WTC11 (cell line): ENCODE measurements at regions not wholly inside any gene's neighbourhood (a gene's known extent, or its start where the extent isn't known, plus 50 kb on each side); places are given as distances from the start of the nearest gene placed in this dataset.

Experiments used
- ATAC-seq: fragments of 200-7000 bp; cut with Tn5 transposase; 2 replicates; pipeline ENCODE4 v1.10.0; 2021; ENCODE audit warnings: mild to moderate bottlenecking, moderate library complexity
- CTCF ChIA-PET: fragments of 300-600 bp; sonication (Branson Sonifier 250); formaldehyde crosslinking; loops from one replicate; lab custom pipeline; 2021; ENCODE audit warnings: antibody characterized with exemption; lab: Charles Lee
- POLR2A ChIA-PET: fragments of 350-600 bp; sonication (Branson Sonifier 250); formaldehyde crosslinking; loops from one replicate; lab custom pipeline; 2021; ENCODE audit warnings: antibody characterized with exemption; lab: Charles Lee
- DNase-seq: peaks from one replicate; pipeline ENCODE4 v3.0.0; 2021; ENCODE audit warnings: low spot score
- H3K27ac Mint-ChIP-seq: 2 replicates; pipeline ENCODE4 v1.8.0; 2021; ENCODE audit warnings: mixed read lengths
- H3K27me3 Mint-ChIP-seq: 2 replicates; pipeline ENCODE4 v1.8.0; 2021; ENCODE audit warnings: low read depth, mild to moderate bottlenecking, moderate library complexity, mixed read lengths
- H3K36me3 Mint-ChIP-seq: 2 replicates; pipeline ENCODE4 v1.8.0; 2021; ENCODE audit warnings: mixed read lengths
- H3K4me1 Mint-ChIP-seq: 2 replicates; pipeline ENCODE4 v1.8.0; 2022; ENCODE audit warnings: mixed read lengths
- H3K4me3 Mint-ChIP-seq: 2 replicates; pipeline ENCODE4 v1.8.0; 2021; ENCODE audit warnings: mild to moderate bottlenecking, moderate library complexity, mixed read lengths
- H3K9me3 Mint-ChIP-seq: 2 replicates; pipeline ENCODE4 v1.8.0; 2021; ENCODE audit warnings: mixed read lengths
- CBFB ChIP-seq: sonication (generic); formaldehyde crosslinking; IDR thresholded peaks from 2 replicates; pipeline ENCODE4 v1.8.1; 2022; ENCODE audit warnings: mild to moderate bottlenecking, low read depth, missing genetic modification reagents
- CREM ChIP-seq: sonication (generic); formaldehyde crosslinking; IDR thresholded peaks from 2 replicates; pipeline ENCODE4 v1.8.1; 2022; ENCODE audit warnings: mild to moderate bottlenecking, missing genetic modification reagents, moderate library complexity
- ELF4 ChIP-seq: sonication (generic); formaldehyde crosslinking; IDR thresholded peaks from 2 replicates; pipeline ENCODE4 v1.8.1; 2022; ENCODE audit warnings: low read depth, mild to moderate bottlenecking, moderate library complexity, missing genetic modification reagents
- EMX1 ChIP-seq: fragments of 250-450 bp; sonication (Bioruptor Pico); IDR thresholded peaks from 2 replicates; pipeline ENCODE4 v1.8.0; 2021; ENCODE audit warnings: mild to moderate bottlenecking
- ESRRA ChIP-seq: sonication (generic); formaldehyde crosslinking; IDR thresholded peaks from 2 replicates; pipeline ENCODE4 v1.8.1; 2022; ENCODE audit warnings: mild to moderate bottlenecking, missing genetic modification reagents, borderline replicate concordance
- JUN ChIP-seq: sonication (generic); formaldehyde crosslinking; IDR thresholded peaks from 2 replicates; pipeline ENCODE4 v1.8.0; 2023; ENCODE audit warnings: mild to moderate bottlenecking, missing genetic modification reagents
- NFE2L1 ChIP-seq: sonication (generic); formaldehyde crosslinking; IDR thresholded peaks from 2 replicates; pipeline ENCODE4 v1.8.1; 2023; ENCODE audit warnings: missing genetic modification reagents
- RORB ChIP-seq: fragments of 250-450 bp; sonication (Bioruptor Pico); IDR thresholded peaks from 2 replicates; pipeline ENCODE4 v1.9.0; 2021; ENCODE audit warnings: mild to moderate bottlenecking
- SMAD3 ChIP-seq: sonication (generic); formaldehyde crosslinking; IDR thresholded peaks from 2 replicates; pipeline ENCODE4 v1.8.0; 2022; ENCODE audit warnings: missing genetic modification reagents, mild to moderate bottlenecking, borderline replicate concordance
- SOX15 ChIP-seq: fragments of 250-450 bp; sonication (Bioruptor Pico); IDR thresholded peaks from 2 replicates; pipeline ENCODE4 v1.9.0; 2021; ENCODE audit warnings: mild to moderate bottlenecking
- ZNF416 ChIP-seq: fragments of 250-450 bp; sonication (Bioruptor Pico); IDR thresholded peaks from 2 replicates; pipeline ENCODE4 v1.9.0; 2021; ENCODE audit warnings: mild to moderate bottlenecking, inconsistent platforms
- ZNF671 ChIP-seq: fragments of 250-450 bp; sonication (Bioruptor Pico); IDR thresholded peaks from 2 replicates; pipeline ENCODE4 v1.8.0; 2021; ENCODE audit warnings: mild to moderate bottlenecking
- TF ChIP-seq, protein P1 (sequence below): sonication (generic); formaldehyde crosslinking; IDR thresholded peaks from 2 replicates; pipeline ENCODE4 v1.8.0; 2022; ENCODE audit warnings: mild to moderate bottlenecking, missing genetic modification reagents
- TF ChIP-seq, protein P2 (sequence below): sonication (generic); formaldehyde crosslinking; IDR thresholded peaks from 2 replicates; pipeline ENCODE4 v1.8.1; 2022; ENCODE audit warnings: mild to moderate bottlenecking, missing genetic modification reagents, moderate library complexity, borderline replicate concordance
- TF ChIP-seq, protein P3 (sequence below): sonication (generic); formaldehyde crosslinking; conservative IDR thresholded peaks from 2 replicates; pipeline ENCODE4 v1.8.1; 2023; ENCODE audit warnings: mild to moderate bottlenecking, low read depth, missing genetic modification reagents, moderate library complexity
- TF ChIP-seq, protein P4 (sequence below): fragments of 250-450 bp; sonication (Bioruptor Pico); IDR thresholded peaks from 2 replicates; pipeline ENCODE4 v1.8.0; 2021; ENCODE audit warnings: mild to moderate bottlenecking
- TF ChIP-seq, protein P5 (sequence below): sonication (generic); formaldehyde crosslinking; IDR thresholded peaks from 2 replicates; pipeline ENCODE4 v1.8.1; 2022; ENCODE audit warnings: mild to moderate bottlenecking, moderate library complexity, missing genetic modification reagents
- TF ChIP-seq, protein P6 (sequence below): sonication (generic); formaldehyde crosslinking; IDR thresholded peaks from 2 replicates; pipeline ENCODE4 v1.8.1; 2023; ENCODE audit warnings: mild to moderate bottlenecking, missing genetic modification reagents, moderate library complexity
- TF ChIP-seq, protein P7 (sequence below): fragments of 250-450 bp; sonication (Bioruptor Pico); IDR thresholded peaks from 2 replicates; pipeline ENCODE4 v1.9.0; 2021; ENCODE audit warnings: mild to moderate bottlenecking, borderline replicate concordance

DNA sequence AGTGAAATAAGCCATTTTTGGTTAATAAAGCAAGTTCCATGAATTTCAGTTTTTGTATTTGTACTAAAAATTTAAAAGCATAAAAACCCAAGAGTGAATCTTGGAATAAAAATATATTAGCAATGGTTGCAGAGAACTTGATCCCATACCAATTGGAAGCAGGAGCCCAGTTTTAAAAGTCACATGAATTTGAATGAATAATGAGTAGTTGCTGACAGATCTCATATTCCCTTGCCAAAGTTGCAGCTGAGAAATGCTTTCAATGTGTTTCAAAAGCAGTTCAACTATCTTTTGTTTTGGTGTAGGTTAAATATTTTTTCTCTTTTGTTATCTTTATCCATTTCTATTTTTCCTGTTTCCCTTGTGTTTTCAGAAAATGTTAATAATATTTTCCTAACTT is 818.6 kb downstream of the CDH18 start:
- ChIA-PET CTCF (no interaction called here), POLR2A (no interaction called here)
- Mint-ChIP-seq H3K4me3 (no peak overlapping the region), H3K27me3 (no peaks in the 10 kb centered on the region), H3K36me3 (no peaks in the 10 kb centered on the region), H3K9me3 (no peaks in the 10 kb centered on the region), H3K4me1 (no peaks in the 10 kb centered on the region), H3K27ac (no peak overlapping the region)
- DNase-seq: no peak
- no peak for ATAC-seq
- TF ChIP-seq, protein P1, sequence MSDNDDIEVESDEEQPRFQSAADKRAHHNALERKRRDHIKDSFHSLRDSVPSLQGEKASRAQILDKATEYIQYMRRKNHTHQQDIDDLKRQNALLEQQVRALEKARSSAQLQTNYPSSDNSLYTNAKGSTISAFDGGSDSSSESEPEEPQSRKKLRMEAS (CRISPR knock-in tag): no peak
- no peak for TF ChIP-seq NFE2L1
- TF ChIP-seq ELF4 (CRISPR knock-in tag): no peak
- TF ChIP-seq CBFB (CRISPR knock-in tag): no peak
- no peak for TF ChIP-seq ESRRA (CRISPR knock-in tag)
- TF ChIP-seq ZNF671 (CRISPR knock-in tag): no peak
- no peak for TF ChIP-seq JUN
- TF ChIP-seq, protein P2, sequence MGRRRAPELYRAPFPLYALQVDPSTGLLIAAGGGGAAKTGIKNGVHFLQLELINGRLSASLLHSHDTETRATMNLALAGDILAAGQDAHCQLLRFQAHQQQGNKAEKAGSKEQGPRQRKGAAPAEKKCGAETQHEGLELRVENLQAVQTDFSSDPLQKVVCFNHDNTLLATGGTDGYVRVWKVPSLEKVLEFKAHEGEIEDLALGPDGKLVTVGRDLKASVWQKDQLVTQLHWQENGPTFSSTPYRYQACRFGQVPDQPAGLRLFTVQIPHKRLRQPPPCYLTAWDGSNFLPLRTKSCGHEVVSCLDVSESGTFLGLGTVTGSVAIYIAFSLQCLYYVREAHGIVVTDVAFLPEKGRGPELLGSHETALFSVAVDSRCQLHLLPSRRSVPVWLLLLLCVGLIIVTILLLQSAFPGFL (CRISPR knock-in tag): no peak
- TF ChIP-seq, protein P3, sequence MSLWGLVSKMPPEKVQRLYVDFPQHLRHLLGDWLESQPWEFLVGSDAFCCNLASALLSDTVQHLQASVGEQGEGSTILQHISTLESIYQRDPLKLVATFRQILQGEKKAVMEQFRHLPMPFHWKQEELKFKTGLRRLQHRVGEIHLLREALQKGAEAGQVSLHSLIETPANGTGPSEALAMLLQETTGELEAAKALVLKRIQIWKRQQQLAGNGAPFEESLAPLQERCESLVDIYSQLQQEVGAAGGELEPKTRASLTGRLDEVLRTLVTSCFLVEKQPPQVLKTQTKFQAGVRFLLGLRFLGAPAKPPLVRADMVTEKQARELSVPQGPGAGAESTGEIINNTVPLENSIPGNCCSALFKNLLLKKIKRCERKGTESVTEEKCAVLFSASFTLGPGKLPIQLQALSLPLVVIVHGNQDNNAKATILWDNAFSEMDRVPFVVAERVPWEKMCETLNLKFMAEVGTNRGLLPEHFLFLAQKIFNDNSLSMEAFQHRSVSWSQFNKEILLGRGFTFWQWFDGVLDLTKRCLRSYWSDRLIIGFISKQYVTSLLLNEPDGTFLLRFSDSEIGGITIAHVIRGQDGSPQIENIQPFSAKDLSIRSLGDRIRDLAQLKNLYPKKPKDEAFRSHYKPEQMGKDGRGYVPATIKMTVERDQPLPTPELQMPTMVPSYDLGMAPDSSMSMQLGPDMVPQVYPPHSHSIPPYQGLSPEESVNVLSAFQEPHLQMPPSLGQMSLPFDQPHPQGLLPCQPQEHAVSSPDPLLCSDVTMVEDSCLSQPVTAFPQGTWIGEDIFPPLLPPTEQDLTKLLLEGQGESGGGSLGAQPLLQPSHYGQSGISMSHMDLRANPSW (CRISPR knock-in tag): no peak
- TF ChIP-seq, protein P4, sequence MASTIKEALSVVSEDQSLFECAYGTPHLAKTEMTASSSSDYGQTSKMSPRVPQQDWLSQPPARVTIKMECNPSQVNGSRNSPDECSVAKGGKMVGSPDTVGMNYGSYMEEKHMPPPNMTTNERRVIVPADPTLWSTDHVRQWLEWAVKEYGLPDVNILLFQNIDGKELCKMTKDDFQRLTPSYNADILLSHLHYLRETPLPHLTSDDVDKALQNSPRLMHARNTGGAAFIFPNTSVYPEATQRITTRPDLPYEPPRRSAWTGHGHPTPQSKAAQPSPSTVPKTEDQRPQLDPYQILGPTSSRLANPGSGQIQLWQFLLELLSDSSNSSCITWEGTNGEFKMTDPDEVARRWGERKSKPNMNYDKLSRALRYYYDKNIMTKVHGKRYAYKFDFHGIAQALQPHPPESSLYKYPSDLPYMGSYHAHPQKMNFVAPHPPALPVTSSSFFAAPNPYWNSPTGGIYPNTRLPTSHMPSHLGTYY: no peak
- TF ChIP-seq ZNF416: no peak
- TF ChIP-seq SOX15: no peak
- no peak for TF ChIP-seq RORB
- TF ChIP-seq, protein P5, sequence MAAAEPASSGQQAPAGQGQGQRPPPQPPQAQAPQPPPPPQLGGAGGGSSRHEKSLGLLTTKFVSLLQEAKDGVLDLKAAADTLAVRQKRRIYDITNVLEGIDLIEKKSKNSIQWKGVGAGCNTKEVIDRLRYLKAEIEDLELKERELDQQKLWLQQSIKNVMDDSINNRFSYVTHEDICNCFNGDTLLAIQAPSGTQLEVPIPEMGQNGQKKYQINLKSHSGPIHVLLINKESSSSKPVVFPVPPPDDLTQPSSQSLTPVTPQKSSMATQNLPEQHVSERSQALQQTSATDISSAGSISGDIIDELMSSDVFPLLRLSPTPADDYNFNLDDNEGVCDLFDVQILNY (CRISPR knock-in tag): no peak
- TF ChIP-seq EMX1 (CRISPR knock-in tag): no peak
- TF ChIP-seq SMAD3 (CRISPR knock-in tag): no peak
- no peak for TF ChIP-seq CREM (CRISPR knock-in tag)
- TF ChIP-seq, protein P6, sequence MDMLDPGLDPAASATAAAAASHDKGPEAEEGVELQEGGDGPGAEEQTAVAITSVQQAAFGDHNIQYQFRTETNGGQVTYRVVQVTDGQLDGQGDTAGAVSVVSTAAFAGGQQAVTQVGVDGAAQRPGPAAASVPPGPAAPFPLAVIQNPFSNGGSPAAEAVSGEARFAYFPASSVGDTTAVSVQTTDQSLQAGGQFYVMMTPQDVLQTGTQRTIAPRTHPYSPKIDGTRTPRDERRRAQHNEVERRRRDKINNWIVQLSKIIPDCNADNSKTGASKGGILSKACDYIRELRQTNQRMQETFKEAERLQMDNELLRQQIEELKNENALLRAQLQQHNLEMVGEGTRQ: no peak
- TF ChIP-seq, protein P7, sequence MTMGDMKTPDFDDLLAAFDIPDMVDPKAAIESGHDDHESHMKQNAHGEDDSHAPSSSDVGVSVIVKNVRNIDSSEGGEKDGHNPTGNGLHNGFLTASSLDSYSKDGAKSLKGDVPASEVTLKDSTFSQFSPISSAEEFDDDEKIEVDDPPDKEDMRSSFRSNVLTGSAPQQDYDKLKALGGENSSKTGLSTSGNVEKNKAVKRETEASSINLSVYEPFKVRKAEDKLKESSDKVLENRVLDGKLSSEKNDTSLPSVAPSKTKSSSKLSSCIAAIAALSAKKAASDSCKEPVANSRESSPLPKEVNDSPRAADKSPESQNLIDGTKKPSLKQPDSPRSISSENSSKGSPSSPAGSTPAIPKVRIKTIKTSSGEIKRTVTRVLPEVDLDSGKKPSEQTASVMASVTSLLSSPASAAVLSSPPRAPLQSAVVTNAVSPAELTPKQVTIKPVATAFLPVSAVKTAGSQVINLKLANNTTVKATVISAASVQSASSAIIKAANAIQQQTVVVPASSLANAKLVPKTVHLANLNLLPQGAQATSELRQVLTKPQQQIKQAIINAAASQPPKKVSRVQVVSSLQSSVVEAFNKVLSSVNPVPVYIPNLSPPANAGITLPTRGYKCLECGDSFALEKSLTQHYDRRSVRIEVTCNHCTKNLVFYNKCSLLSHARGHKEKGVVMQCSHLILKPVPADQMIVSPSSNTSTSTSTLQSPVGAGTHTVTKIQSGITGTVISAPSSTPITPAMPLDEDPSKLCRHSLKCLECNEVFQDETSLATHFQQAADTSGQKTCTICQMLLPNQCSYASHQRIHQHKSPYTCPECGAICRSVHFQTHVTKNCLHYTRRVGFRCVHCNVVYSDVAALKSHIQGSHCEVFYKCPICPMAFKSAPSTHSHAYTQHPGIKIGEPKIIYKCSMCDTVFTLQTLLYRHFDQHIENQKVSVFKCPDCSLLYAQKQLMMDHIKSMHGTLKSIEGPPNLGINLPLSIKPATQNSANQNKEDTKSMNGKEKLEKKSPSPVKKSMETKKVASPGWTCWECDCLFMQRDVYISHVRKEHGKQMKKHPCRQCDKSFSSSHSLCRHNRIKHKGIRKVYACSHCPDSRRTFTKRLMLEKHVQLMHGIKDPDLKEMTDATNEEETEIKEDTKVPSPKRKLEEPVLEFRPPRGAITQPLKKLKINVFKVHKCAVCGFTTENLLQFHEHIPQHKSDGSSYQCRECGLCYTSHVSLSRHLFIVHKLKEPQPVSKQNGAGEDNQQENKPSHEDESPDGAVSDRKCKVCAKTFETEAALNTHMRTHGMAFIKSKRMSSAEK: no peak
